Natural killer cell (primary cell): ENCODE measurements at regions not wholly inside any gene's neighbourhood (a gene's known extent, or its start where the extent isn't known, plus 50 kb on each side); places are given as distances from the start of the nearest gene placed in this dataset.

Experiments
- ATAC-seq, 3 donors: fragments of 150-1000 bp in 2 of 3; fragments of 200-7000 bp in 1 of 3; cut with Tn5 transposase; 1 replicate in 1 of 3; 2 replicates in 2 of 3; pipeline ENCODE4 v1.10.0; 2021; ENCODE audit warnings: mild to moderate bottlenecking in 2 of 3, moderate library complexity in 2 of 3
- DNase-seq, 2 donors: peaks; one replicate each; pipeline versions ENCODE4 v3.0.0 to v3.0.0-alpha.2; 2013 to 2021; ENCODE audit warnings: mixed read lengths in 1 of 2
- H3K27ac ChIP-seq: one replicate; pipeline ENCODE4 v1.5.1; 2013; ENCODE audit warnings: mild to moderate bottlenecking, low read length
- H3K27me3 ChIP-seq: one replicate; pipeline ENCODE4 v1.6.1; 2013; ENCODE audit warnings: low read length; ENCODE audit not compliant: control insufficient read depth, insufficient read depth
- H3K36me3 ChIP-seq: one replicate; pipeline ENCODE4 v1.6.1; 2013; ENCODE audit warnings: low read length; ENCODE audit not compliant: control insufficient read depth, insufficient read depth
- H3K4me1 ChIP-seq: one replicate; pipeline ENCODE4 v1.6.1; 2013; ENCODE audit warnings: low read length; ENCODE audit not compliant: control insufficient read depth, insufficient read depth
- H3K4me3 ChIP-seq: one replicate; pipeline ENCODE4 v1.5.1; 2013; ENCODE audit warnings: low read length
- H3K9me3 ChIP-seq: one replicate; pipeline ENCODE4 v1.6.1; 2013; ENCODE audit warnings: low read length; ENCODE audit not compliant: control insufficient read depth, insufficient read depth
- H3K27ac Mint-ChIP-seq, 2 donors: one replicate each; pipeline ENCODE4 v1.8.0; 2022; ENCODE audit warnings: mild to moderate bottlenecking in 2 of 2, mixed read lengths in 2 of 2, moderate library complexity in 1 of 2
- H3K27me3 Mint-ChIP-seq, 2 donors: one replicate each; pipeline ENCODE4 v1.8.0; 2022; ENCODE audit warnings: low read depth in 2 of 2, mixed read lengths in 2 of 2
- H3K36me3 Mint-ChIP-seq: one replicate; pipeline ENCODE4 v1.8.0; 2022; ENCODE audit warnings: mixed read lengths
- H3K4me1 Mint-ChIP-seq, 2 donors: one replicate each; pipeline ENCODE4 v1.8.0; 2022; ENCODE audit warnings: mixed read lengths in 2 of 2
- H3K4me3 Mint-ChIP-seq: one replicate; pipeline ENCODE4 v1.8.0; 2022; ENCODE audit warnings: mild to moderate bottlenecking, moderate library complexity, mixed read lengths
- H3K9me3 Mint-ChIP-seq, 2 donors: one replicate each; pipeline ENCODE4 v1.8.0; 2022; ENCODE audit warnings: mixed read lengths in 2 of 2
- CTCF ChIP-seq: fragments of 200-600 bp; IDR thresholded peaks from one replicate; pipeline ENCODE4 v1.8.0; 2022; ENCODE audit warnings: antibody characterized with exemption
- WGBS: methylation state at CpG from one replicate; pipeline ENCODE4 v1.1.7; 2013; ENCODE audit warnings: missing lambda C conversion rate; ENCODE audit not compliant: insufficient coverage; 5-methylcytosine and 5-hydroxymethylcytosine counted together
- intact Hi-C: fragments of 100-400 bp; cut with micrococcal nuclease; formaldehyde crosslinking; loops from one replicate; pipeline ENCODE4 v1.14.2; 2022

DNA sequence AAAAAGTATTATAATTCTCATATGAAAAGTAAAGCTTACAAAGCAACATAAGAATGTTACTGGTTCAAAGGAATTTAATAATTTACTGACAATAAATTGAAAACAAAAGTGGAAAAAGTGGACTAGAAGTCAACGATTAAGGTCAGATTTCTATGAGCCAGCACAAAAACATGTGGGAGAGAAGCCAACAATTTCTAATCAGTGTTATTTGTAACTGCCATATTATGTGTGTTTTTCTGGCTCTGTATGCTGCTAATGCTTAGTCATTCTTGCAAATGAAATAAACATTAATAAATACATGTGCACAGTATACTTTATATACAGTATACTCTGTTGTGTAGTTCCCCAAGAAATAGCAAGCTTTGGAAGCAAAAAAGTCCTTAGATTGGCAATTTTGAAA is 301.3 kb upstream of the RGPD4 start:
- 93% methylated on average over 1 of the region's 1 CpG for WGBS
- Mint-ChIP-seq H3K9me3 (peaks cover 9 to 13% of the 10 kb centered on the region in 2 donors), H3K27me3 (no peaks in the 10 kb centered on the region)

DNA sequence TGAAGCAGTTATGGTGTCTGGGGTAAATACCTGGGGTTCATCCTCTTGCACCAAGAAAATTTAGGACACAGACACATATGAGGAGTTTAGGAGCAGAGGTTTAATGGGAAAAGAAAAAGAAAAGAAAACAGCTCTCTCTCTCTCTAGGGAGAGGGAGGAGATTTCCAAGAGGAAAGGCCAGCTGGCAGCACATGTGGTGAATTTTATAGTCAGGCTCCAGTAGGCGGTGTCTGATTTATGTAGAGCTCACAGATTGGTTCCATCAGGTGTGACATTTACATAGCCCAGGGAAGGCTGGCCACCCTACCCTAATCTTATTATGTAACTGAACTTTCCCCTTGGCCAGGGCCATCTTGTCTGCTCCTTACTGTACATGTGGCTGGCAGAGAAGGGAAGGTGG is 297.5 kb upstream of the RGPD4 start:
- TF ChIP-seq CTCF, result no peak
- Mint-ChIP-seq H3K9me3 (peaks cover 9 to 19% of the 10 kb centered on the region in 2 donors), H3K4me3 (no peak overlapping the region), H3K27ac (no peak overlapping the region), H3K27me3 (no peaks in the 10 kb centered on the region), H3K36me3 (peaks cover 5% of the 10 kb centered on the region), H3K4me1 (no peaks in the 10 kb centered on the region)
- Histone ChIP-seq H3K27ac (no peak overlapping the region), H3K9me3 (no peaks in the 10 kb centered on the region), H3K27me3 (no peaks in the 10 kb centered on the region), H3K36me3 (no peaks in the 10 kb centered on the region), H3K4me1 (no peaks in the 10 kb centered on the region), H3K4me3 (no peak overlapping the region)
- DNase-seq (no peak), ATAC-seq (no peak)
- WGBS, result 100% methylated on average over 1 of the region's 1 CpG
- intact Hi-C loops, result no loop called here

More for the DNA sequence above, 301.3 kb upstream of the RGPD4 start:
- no peaks in the 10 kb centered on the region for H3K4me1 ChIP-seq
- H3K4me3 ChIP-seq, result no peak overlapping the region
- no peaks in the 10 kb centered on the region for H3K9me3 ChIP-seq
- no peak for DNase-seq
- no peak overlapping the region for H3K27ac ChIP-seq
- intact Hi-C loops, result no loop called here
- no peaks in the 10 kb centered on the region for H3K4me1 Mint-ChIP-seq
- H3K36me3 ChIP-seq, result no peaks in the 10 kb centered on the region
- H3K27me3 ChIP-seq, result no peaks in the 10 kb centered on the region
- H3K27ac Mint-ChIP-seq, result no peak overlapping the region
- no peak for ATAC-seq
- no peak for TF ChIP-seq CTCF
- no peak overlapping the region for H3K4me3 Mint-ChIP-seq
- H3K36me3 Mint-ChIP-seq, result peaks cover 5% of the 10 kb centered on the region

DNA sequence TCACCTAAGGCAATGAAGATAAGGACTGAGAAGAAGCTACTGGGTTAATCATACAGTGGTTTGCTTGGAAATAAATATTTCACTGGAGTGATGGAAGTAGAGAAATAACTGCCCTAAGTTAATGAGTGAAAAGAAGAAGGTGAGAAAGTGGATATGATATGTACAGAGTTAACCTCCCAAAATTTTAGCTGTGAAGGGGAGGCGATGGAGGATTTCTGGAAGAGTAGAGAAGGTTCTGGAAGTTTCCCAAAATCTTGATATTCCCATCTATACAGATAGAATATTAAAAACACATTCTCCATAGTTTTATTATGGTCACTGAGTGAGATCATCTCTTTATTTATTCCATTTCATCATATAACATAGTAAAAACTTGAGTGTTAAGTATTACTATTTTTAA is 296.6 kb upstream of the RGPD4 start:
- no peak overlapping the region for H3K27ac Mint-ChIP-seq

More for the DNA sequence above, 296.6 kb upstream of the RGPD4 start:
- WGBS, result no CpG with 5 or more reads among the region's 1 CpG
- Histone ChIP-seq H3K36me3 (no peaks in the 10 kb centered on the region), H3K4me3 (no peak overlapping the region), H3K9me3 (no peaks in the 10 kb centered on the region), H3K27ac (no peak overlapping the region), H3K27me3 (no peaks in the 10 kb centered on the region), H3K4me1 (no peaks in the 10 kb centered on the region)
- no peaks in the 10 kb centered on the region for H3K27me3 Mint-ChIP-seq
- peaks cover 17 to 22% of the 10 kb centered on the region in 2 donors for H3K9me3 Mint-ChIP-seq
- H3K4me3 Mint-ChIP-seq, result no peak overlapping the region
- intact Hi-C loops, result no loop called here
- ATAC-seq (no peak), DNase-seq (no peak)
- peaks cover 5% of the 10 kb centered on the region for H3K36me3 Mint-ChIP-seq
- no peak for TF ChIP-seq CTCF
- H3K4me1 Mint-ChIP-seq, result no peaks in the 10 kb centered on the region
